ENCODE measurements at regions not wholly inside any gene's neighbourhood (a gene's known extent, or its start where the extent isn't known, plus 50 kb on each side); places are given as distances from the start of the nearest gene placed in this dataset.
"Not testable (repeated sequence)": the region's sequence is repeated elsewhere in the genome, so short reads cannot be mapped to it uniquely, and the experiment has no call there.

- H3K27ac ChIP-seq (ENCODE audit: low read depth, low read length) = no peak overlapping the region
- no peaks in the 10 kb centered on the region for H3K36me3 ChIP-seq (ENCODE audit: control insufficient read depth, low read length)
- no peaks in the 10 kb centered on the region for H3K9me2 ChIP-seq (replicated peaks; ENCODE audit: control insufficient read depth, low read length)
- H4K20me1 ChIP-seq (ENCODE audit: control insufficient read depth, insufficient read depth, low read depth, low read length) = no peaks in the 10 kb centered on the region
- peaks cover 5% of the 10 kb centered on the region; the same call in 1 of the 2 replicates for H3K9me3 ChIP-seq (ENCODE audit: control insufficient read depth, insufficient read depth, low read length)
- no peak overlapping the region for H3K4me2 ChIP-seq (ENCODE audit: low read length)
- H3F3A ChIP-seq (ENCODE audit: control insufficient read depth, insufficient read depth) = no peaks in the 10 kb centered on the region
- no peaks in the 10 kb centered on the region for H3K4me1 ChIP-seq (ENCODE audit: control insufficient read depth, low read length)
- H3K4me3 ChIP-seq (ENCODE audit: low read length) = no peak overlapping the region
- no peak for TF ChIP-seq EZH2phosphoT487 (IDR thresholded peaks at IDR 0.05; ENCODE audit: borderline replicate concordance, low read length)
- no peaks in the 10 kb centered on the region for H3K27me3 ChIP-seq (ENCODE audit: control insufficient read depth, low read length)
- H3K79me2 ChIP-seq (ENCODE audit: control insufficient read depth, low read length) = no peaks in the 10 kb centered on the region
Measured at GRCh38 chr12:20089077-20089476, 279.3 kb upstream of the PDE3A start.

GRCh38 chr12:20093190-20093810 is 275.0 kb upstream of the PDE3A start:
- not testable (repeated sequence) for H4K20me1 ChIP-seq (ENCODE audit: control insufficient read depth, insufficient read depth, low read depth, low read length); H3F3A ChIP-seq (ENCODE audit: control insufficient read depth, insufficient read depth); H3K27ac ChIP-seq (ENCODE audit: low read depth, low read length); H3K4me3 ChIP-seq (ENCODE audit: low read length); H3K9me2 ChIP-seq (replicated peaks; ENCODE audit: control insufficient read depth, low read length); H3K4me2 ChIP-seq (ENCODE audit: low read length); H3K27me3 ChIP-seq (ENCODE audit: control insufficient read depth, low read length); H3K79me2 ChIP-seq (ENCODE audit: control insufficient read depth, low read length); H3K36me3 ChIP-seq (ENCODE audit: control insufficient read depth, low read length); H3K9me3 ChIP-seq (ENCODE audit: control insufficient read depth, insufficient read depth, low read length); H3K4me1 ChIP-seq (ENCODE audit: control insufficient read depth, low read length)

GRCh38 chr12:20096430-20096829 is 271.9 kb upstream of the PDE3A start:
- Histone ChIP-seq H3K79me2 (ENCODE audit: control insufficient read depth, low read length) (no peaks in the 10 kb centered on the region), H3K27ac (ENCODE audit: low read depth, low read length) (no peak overlapping the region), H3K9me2 (replicated peaks; ENCODE audit: control insufficient read depth, low read length) (no peaks in the 10 kb centered on the region), H3K4me3 (ENCODE audit: low read length) (no peak overlapping the region), H3K27me3 (ENCODE audit: control insufficient read depth, low read length) (no peaks in the 10 kb centered on the region), H4K20me1 (ENCODE audit: control insufficient read depth, insufficient read depth, low read depth, low read length) (no peaks in the 10 kb centered on the region), H3K4me1 (ENCODE audit: control insufficient read depth, low read length) (no peaks in the 10 kb centered on the region), H3K4me2 (ENCODE audit: low read length) (no peak overlapping the region), H3F3A (ENCODE audit: control insufficient read depth, insufficient read depth) (no peaks in the 10 kb centered on the region), H3K36me3 (ENCODE audit: control insufficient read depth, low read length) (no peaks in the 10 kb centered on the region), H3K9me3 (ENCODE audit: control insufficient read depth, insufficient read depth, low read length) (peaks cover 5% of the 10 kb centered on the region; the same call in 1 of the 2 replicates)
- TF ChIP-seq EZH2phosphoT487 (IDR thresholded peaks at IDR 0.05; ENCODE audit: borderline replicate concordance, low read length) = no peak
- no peak for TF ChIP-seq CTCF (IDR thresholded peaks at IDR 0.05; ENCODE audit: low read depth, low read length, poor library complexity, severe bottlenecking)

GRCh38 chr12:20097626-20098025 is 270.7 kb upstream of the PDE3A start:
- H3K4me1 ChIP-seq (ENCODE audit: control insufficient read depth, low read length) = no peaks in the 10 kb centered on the region
- no peak overlapping the region for H3K4me2 ChIP-seq (ENCODE audit: low read length)
- no peak overlapping the region for H3K27ac ChIP-seq (ENCODE audit: low read depth, low read length)
- no peaks in the 10 kb centered on the region for H4K20me1 ChIP-seq (ENCODE audit: control insufficient read depth, insufficient read depth, low read depth, low read length)
- H3K79me2 ChIP-seq (ENCODE audit: control insufficient read depth, low read length) = no peaks in the 10 kb centered on the region
- H3K9me2 ChIP-seq (replicated peaks; ENCODE audit: control insufficient read depth, low read length) = no peaks in the 10 kb centered on the region
- TF ChIP-seq CTCF (IDR thresholded peaks at IDR 0.05; ENCODE audit: low read depth, low read length, poor library complexity, severe bottlenecking) = no peak
- no peak for TF ChIP-seq EZH2phosphoT487 (IDR thresholded peaks at IDR 0.05; ENCODE audit: borderline replicate concordance, low read length)
- no peaks in the 10 kb centered on the region for H3F3A ChIP-seq (ENCODE audit: control insufficient read depth, insufficient read depth)
- H3K27me3 ChIP-seq (ENCODE audit: control insufficient read depth, low read length) = no peaks in the 10 kb centered on the region
- H3K36me3 ChIP-seq (ENCODE audit: control insufficient read depth, low read length) = no peaks in the 10 kb centered on the region
- H3K4me3 ChIP-seq (ENCODE audit: low read length) = no peak overlapping the region
- H3K9me3 ChIP-seq (ENCODE audit: control insufficient read depth, insufficient read depth, low read length) = no peaks in the 10 kb centered on the region
